SK-N-SH (cell line): ENCODE measurements at regions not wholly inside any gene's neighbourhood (a gene's known extent, or its start where the extent isn't known, plus 50 kb on each side); places are given as distances from the start of the nearest gene placed in this dataset.

Experiments
- CTCF ChIP-seq: fragments of 200-600 bp; sonication (generic); IDR thresholded peaks from 2 replicates; pipeline ENCODE4 v1.6.1; 2017; ENCODE audit warnings: antibody characterized with exemption, mild to moderate bottlenecking, moderate library complexity
- EP300 ChIP-seq, 2 experiments: IDR thresholded peaks; 2 replicates each; pipeline versions ENCODE4 v1.4.0 to v1.6.1; 2012; ENCODE audit warnings: borderline replicate concordance in 1 of 2, low read depth in 1 of 2, low read length in 1 of 2
- EZH2phosphoT487 ChIP-seq: fragments of 200-600 bp; sonication (generic); IDR thresholded peaks from 2 replicates; pipeline ENCODE4 v1.6.1; 2017; ENCODE audit warnings: low read depth, mixed run types, mild to moderate bottlenecking, antibody characterized with exemption, moderate library complexity, borderline replicate concordance
- FOXJ3 ChIP-seq: sonication (generic); formaldehyde crosslinking; IDR thresholded peaks from 2 replicates; pipeline ENCODE4 v1.5.1; 2020; ENCODE audit warnings: mild to moderate bottlenecking, missing genetic modification reagents
- FOXM1 ChIP-seq: IDR thresholded peaks from 2 replicates; pipeline ENCODE4 v1.4.0; 2012; ENCODE audit warnings: low read depth, mild to moderate bottlenecking
- GABPA ChIP-seq: IDR thresholded peaks from 2 replicates; pipeline ENCODE4 v1.4.0; 2012; ENCODE audit warnings: low read depth, mild to moderate bottlenecking
- JUND ChIP-seq: IDR thresholded peaks from 2 replicates; pipeline ENCODE4 v1.4.0; 2012
- POLR2AphosphoS5 ChIP-seq: IDR thresholded peaks from 2 replicates; pipeline ENCODE4 v1.6.1; 2012; ENCODE audit warnings: low read depth, low read length
- RAD21 ChIP-seq: IDR thresholded peaks from 2 replicates; pipeline ENCODE4 v1.6.1; 2012; ENCODE audit warnings: mild to moderate bottlenecking, low read length
- SIN3A ChIP-seq: IDR thresholded peaks from 2 replicates; pipeline ENCODE4 v1.6.1; 2012; ENCODE audit warnings: low read depth, mild to moderate bottlenecking, low read length, moderate library complexity, borderline replicate concordance
- SMC3 ChIP-seq: IDR thresholded peaks from 2 replicates; pipeline ENCODE4 v1.6.1; 2012; ENCODE audit warnings: low read depth, low read length, improper control_type of control experiment
- TF ChIP-seq, protein P1 (sequence below): IDR thresholded peaks from 2 replicates; pipeline ENCODE4 v1.4.0; 2012; ENCODE audit warnings: low read depth
- TF ChIP-seq, protein P2 (sequence below): IDR thresholded peaks from 2 replicates; pipeline ENCODE4 v1.4.0; 2012; ENCODE audit warnings: low read depth, borderline replicate concordance

- TF ChIP-seq CTCF (no peak), SIN3A (no peak), SMC3 (no peak), JUND (no peak), RAD21 (no peak), EP300 (IDR thresholded peaks at IDR 0.05; ENCODE audit: borderline replicate concordance in 1 of 2, low read depth in 1 of 2, low read length in 1 of 2) (no peak), EZH2phosphoT487 (no peak), GABPA (no peak), FOXJ3 (CRISPR knock-in tag) (no peak), FOXM1 (no peak), POLR2AphosphoS5 (no peak)
- TF ChIP-seq, protein P1, sequence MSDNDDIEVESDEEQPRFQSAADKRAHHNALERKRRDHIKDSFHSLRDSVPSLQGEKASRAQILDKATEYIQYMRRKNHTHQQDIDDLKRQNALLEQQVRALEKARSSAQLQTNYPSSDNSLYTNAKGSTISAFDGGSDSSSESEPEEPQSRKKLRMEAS: no peak
- TF ChIP-seq, protein P2, sequence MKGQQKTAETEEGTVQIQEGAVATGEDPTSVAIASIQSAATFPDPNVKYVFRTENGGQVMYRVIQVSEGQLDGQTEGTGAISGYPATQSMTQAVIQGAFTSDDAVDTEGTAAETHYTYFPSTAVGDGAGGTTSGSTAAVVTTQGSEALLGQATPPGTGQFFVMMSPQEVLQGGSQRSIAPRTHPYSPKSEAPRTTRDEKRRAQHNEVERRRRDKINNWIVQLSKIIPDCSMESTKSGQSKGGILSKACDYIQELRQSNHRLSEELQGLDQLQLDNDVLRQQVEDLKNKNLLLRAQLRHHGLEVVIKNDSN: no peak
Measured at GRCh38 chr4:125551967-125552366, 237.2 kb downstream of the FAT4 start.
